Testis (tissue), 2 donors: ENCODE measurements at regions not wholly inside any gene's neighbourhood (a gene's known extent, or its start where the extent isn't known, plus 50 kb on each side); places are given as distances from the start of the nearest gene placed in this dataset.
"Not testable (repeated sequence)": the region's sequence is repeated elsewhere in the genome, so short reads cannot be mapped to it uniquely, and the experiment has no call there.

Experiments
- DNase-seq: peaks from one replicate; pipeline ENCODE4 v3.0.0-alpha.2; 2019
- H3K27ac ChIP-seq, 2 donors: fragments of 200-600 bp; sonication (generic); one replicate each; pipeline ENCODE4 v1.5.1; 2019
- H3K27me3 ChIP-seq: fragments of 200-600 bp; sonication (generic); one replicate; pipeline ENCODE4 v1.5.1; 2019
- H3K36me3 ChIP-seq: fragments of 200-600 bp; sonication (generic); one replicate; pipeline ENCODE4 v1.5.1; 2017; ENCODE audit warnings: low read depth; ENCODE audit errors: missing control alignments
- H3K4me1 ChIP-seq: fragments of 200-600 bp; sonication (generic); one replicate; pipeline ENCODE4 v1.5.1; 2019
- H3K4me3 ChIP-seq, 2 donors: fragments of 200-600 bp; sonication (generic); one replicate each; pipeline ENCODE4 v1.5.1; 2017 to 2019
- H3K9me3 ChIP-seq: fragments of 200-600 bp; sonication (generic); one replicate; pipeline ENCODE4 v1.5.1; 2017
- POLR2A ChIP-seq: fragments of 450-650 bp; IDR thresholded peaks from one replicate; pipeline ENCODE4 v1.6.1; 2017; ENCODE audit warnings: antibody characterized with exemption, mild to moderate bottlenecking, moderate library complexity
- WGBS, 2 donors: methylation state at CpG; one replicate each; pipeline ENCODE4 v1.1.5; 2018; 5-methylcytosine and 5-hydroxymethylcytosine counted together
- intact Hi-C: fragments of 100-400 bp; cut with DNase I; formaldehyde crosslinking; loops from one replicate; pipeline ENCODE4 v1.15.1; 2023; ENCODE audit warnings: low total_unique reads
- TF ChIP-seq, protein P1 (sequence below), 3 experiments: fragments of 450-650 bp in 2 of 3; fragments of 200-600 bp in 1 of 3; sonication (generic) in 1 of 3; IDR thresholded peaks; one replicate each; pipeline ENCODE4 v1.5.1; 2016 to 2019; ENCODE audit warnings: antibody characterized with exemption in 3 of 3, mild to moderate bottlenecking in 2 of 3, moderate library complexity in 1 of 3

GRCh38 chr22:23396362-23397007 lies 183.6 kb downstream of the IGLL1 start:
- H3K4me3 ChIP-seq: no peak overlapping the region
- WGBS, 2 donors: 82 to 88% methylated on average over 3 to 8 of the region's 8 CpGs
- no peaks in the 10 kb centered on the region for H3K36me3 ChIP-seq
- no peaks in the 10 kb centered on the region for H3K9me3 ChIP-seq
- TF ChIP-seq, protein P1, sequence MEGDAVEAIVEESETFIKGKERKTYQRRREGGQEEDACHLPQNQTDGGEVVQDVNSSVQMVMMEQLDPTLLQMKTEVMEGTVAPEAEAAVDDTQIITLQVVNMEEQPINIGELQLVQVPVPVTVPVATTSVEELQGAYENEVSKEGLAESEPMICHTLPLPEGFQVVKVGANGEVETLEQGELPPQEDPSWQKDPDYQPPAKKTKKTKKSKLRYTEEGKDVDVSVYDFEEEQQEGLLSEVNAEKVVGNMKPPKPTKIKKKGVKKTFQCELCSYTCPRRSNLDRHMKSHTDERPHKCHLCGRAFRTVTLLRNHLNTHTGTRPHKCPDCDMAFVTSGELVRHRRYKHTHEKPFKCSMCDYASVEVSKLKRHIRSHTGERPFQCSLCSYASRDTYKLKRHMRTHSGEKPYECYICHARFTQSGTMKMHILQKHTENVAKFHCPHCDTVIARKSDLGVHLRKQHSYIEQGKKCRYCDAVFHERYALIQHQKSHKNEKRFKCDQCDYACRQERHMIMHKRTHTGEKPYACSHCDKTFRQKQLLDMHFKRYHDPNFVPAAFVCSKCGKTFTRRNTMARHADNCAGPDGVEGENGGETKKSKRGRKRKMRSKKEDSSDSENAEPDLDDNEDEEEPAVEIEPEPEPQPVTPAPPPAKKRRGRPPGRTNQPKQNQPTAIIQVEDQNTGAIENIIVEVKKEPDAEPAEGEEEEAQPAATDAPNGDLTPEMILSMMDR (IDR thresholded peaks at IDR 0.05): no peak
- no peak for TF ChIP-seq POLR2A
- H3K4me1 ChIP-seq: peaks cover 3% of the 10 kb centered on the region
- no peaks in the 10 kb centered on the region for H3K27me3 ChIP-seq
- no peak for DNase-seq
- no peak overlapping the region for H3K27ac ChIP-seq
- intact Hi-C loops: no loop called here

DNA sequence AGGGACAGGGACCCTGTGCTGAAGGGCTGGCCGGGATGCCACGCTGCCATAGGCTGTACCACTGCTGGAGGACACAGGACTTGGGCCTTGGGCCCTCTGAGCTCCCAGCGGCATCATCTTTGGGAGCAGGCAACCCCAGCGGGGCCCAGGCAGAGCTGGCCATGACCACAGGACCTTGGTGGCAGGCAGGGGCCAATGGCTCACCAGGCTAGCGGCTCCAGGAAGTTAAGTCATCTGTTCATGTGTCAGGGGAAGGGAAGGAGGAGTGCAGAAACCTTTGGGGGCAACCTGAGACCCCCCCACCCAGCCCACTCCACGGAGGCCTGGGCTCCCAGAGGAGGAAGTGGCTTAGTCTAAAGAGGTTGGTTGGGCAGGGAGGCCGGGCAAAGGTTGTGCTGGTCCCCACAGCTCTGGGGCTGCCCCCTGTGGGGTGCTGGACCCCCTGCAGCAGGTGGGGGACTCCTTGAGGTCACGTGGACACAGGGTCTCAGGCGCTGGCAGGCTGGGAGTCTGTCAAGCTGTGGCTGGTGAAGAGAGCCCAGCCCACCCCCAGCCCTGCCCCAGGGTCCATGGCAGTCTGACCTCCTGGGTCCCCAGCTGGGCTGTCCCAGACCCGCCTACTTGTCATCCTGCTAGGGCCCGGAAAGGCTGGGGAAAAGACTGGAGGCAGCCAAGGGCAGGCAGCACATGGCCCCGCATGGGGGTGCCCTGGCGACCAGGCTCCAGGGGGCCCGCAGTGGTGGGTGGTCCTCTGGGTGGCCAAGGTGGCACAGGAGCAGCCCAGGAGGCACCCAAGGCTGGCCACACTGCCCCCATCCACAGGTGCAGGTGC lies 184.3 kb downstream of the IGLL1 start:
- Histone ChIP-seq H3K36me3 (no peaks in the 10 kb centered on the region), H3K9me3 (no peaks in the 10 kb centered on the region), H3K4me3 (no peak overlapping the region), H3K4me1 (no peaks in the 10 kb centered on the region), H3K27ac (no peak overlapping the region), H3K27me3 (no peaks in the 10 kb centered on the region)
- intact Hi-C loops: no loop called here
- no peak for DNase-seq
- WGBS, 2 donors: 91% methylated on average over 9 to 11 of the region's 14 CpGs
- TF ChIP-seq POLR2A: no peak
- TF ChIP-seq, protein P1 (IDR thresholded peaks at IDR 0.05): no peak

- Histone ChIP-seq H3K4me3 (no peak overlapping the region), H3K4me1 (no peaks in the 10 kb centered on the region), H3K27me3 (no peaks in the 10 kb centered on the region), H3K27ac (no peak overlapping the region), H3K36me3 (no peaks in the 10 kb centered on the region), H3K9me3 (no peaks in the 10 kb centered on the region)
- 83 to 90% methylated on average over 11 to 27 of the region's 28 CpGs for WGBS, 2 donors
- TF ChIP-seq, protein P1 (IDR thresholded peaks at IDR 0.05): no peak
- no peak for TF ChIP-seq POLR2A
- intact Hi-C loops: no loop called here
- DNase-seq: no peak
Measured at GRCh38 chr22:23394525-23395326, 185.4 kb downstream of the IGLL1 start.

DNA sequence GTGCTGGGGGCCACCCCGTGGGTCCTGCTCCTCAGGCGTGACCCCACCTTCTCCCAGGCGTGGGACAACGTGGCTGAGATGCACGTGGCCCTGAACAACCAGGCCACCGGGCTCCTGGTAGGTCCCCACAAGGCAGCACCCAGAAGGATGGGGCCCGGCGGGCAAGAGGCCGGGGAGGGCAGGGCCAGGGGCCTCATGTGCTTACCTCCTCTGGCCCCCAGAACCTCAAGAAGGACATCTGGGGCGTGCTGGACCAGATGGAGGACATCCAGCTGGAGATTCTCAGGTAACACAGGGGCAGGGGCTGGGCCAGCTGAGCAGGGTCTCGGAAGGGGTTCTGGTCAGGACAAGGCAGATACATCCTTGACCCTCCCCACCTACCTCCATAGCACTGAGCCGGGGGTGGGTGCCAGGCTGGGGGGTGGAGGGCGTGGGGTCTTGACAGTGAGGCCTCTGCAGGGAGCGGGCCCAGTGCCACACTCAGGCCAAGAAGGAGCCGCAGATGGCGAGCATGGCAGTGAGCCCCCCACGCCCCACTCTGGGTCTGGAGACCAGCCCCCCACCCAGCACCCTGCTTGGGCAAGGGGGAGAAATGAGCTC lies 186.3 kb downstream of the IGLL1 start:
- no peak overlapping the region for H3K27ac ChIP-seq
- DNase-seq: no peak
- intact Hi-C loops: no loop called here
- H3K4me1 ChIP-seq: peaks cover 3% of the 10 kb centered on the region
- no peaks in the 10 kb centered on the region for H3K9me3 ChIP-seq
- no peaks in the 10 kb centered on the region for H3K27me3 ChIP-seq
- 81 to 96% methylated on average over 5 to 17 of the region's 17 CpGs for WGBS, 2 donors
- TF ChIP-seq POLR2A: no peak
- TF ChIP-seq, protein P1 (IDR thresholded peaks at IDR 0.05): no peak
- no peaks in the 10 kb centered on the region for H3K36me3 ChIP-seq
- H3K4me3 ChIP-seq: no peak overlapping the region

DNA sequence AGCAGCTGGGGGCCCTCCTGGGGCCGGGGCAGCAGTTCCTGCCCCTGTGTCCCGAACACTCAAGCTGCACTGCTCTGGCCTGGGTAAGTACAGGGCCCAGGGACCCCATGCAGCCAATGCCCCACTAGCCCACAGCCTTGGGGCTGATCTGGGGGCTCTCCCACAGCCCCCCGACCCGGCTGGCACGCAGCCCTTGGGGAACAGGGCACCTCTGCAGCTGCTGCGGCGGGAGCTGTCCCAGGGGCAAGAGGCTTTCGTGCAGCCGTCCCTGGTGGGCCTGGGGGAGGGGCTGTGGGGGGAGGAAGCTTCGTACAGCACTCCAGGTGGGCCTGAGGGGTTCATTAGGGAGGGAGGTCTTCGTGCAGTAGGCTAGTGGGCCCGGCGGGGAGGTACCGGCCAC lies 186.9 kb downstream of the IGLL1 start:
- DNase-seq, H3K36me3 ChIP-seq, H3K27ac ChIP-seq, H3K4me3 ChIP-seq, intact Hi-C loops, H3K4me1 ChIP-seq, H3K27me3 ChIP-seq, H3K9me3 ChIP-seq: not testable (repeated sequence)
- WGBS, 2 donors: 59% methylated on average over 2 to 10 of the region's 14 CpGs
